ENCODE measurements at regions not wholly inside any gene's neighbourhood (a gene's known extent, or its start where the extent isn't known, plus 50 kb on each side); places are given as distances from the start of the nearest gene placed in this dataset.

DNA sequence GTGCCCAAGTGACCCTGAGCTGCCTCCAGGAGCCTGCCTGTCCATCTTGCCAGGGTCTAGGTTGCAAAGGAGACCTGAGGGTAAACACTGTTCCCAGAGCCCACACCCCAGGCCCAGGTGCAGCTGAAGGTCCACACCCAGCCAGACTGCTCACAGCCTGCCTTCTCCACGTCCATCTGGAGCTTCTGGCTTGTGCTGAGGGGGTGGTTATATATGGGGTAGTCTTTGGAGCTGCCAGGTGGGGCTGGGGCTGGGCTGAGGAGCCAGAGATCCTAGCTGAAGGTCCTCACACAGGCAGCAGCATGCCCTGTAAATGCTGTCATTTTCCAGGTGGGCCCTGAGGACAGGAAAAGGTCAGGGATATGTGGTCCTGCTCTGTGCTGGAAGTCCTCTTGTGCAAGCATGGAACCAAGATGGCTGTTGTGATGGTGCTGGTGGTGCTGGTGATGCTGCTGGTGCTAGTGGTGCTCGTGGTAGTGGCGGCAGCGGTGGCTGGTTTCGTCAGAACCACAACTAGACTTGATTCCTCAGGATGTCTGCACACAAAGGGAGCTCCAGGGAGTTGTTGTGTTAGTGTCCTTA is 182.7 kb downstream of the MATN1 start:
- Histone ChIP-seq H3K9me3 (no peaks in the 10 kb centered on the region), H3K36me3 (no peaks in the 10 kb centered on the region), H3K4me3 (no peak overlapping the region), H3K27ac (no peak overlapping the region), H3K4me1 (no peaks in the 10 kb centered on the region), H3K27me3 (no peaks in the 10 kb centered on the region)
- TF ChIP-seq POLR2AphosphoS5 (IDR thresholded peaks at IDR 0.05) (no peak), POLR2A (IDR thresholded peaks at IDR 0.05) (no peak)
- TF ChIP-seq, protein P1, sequence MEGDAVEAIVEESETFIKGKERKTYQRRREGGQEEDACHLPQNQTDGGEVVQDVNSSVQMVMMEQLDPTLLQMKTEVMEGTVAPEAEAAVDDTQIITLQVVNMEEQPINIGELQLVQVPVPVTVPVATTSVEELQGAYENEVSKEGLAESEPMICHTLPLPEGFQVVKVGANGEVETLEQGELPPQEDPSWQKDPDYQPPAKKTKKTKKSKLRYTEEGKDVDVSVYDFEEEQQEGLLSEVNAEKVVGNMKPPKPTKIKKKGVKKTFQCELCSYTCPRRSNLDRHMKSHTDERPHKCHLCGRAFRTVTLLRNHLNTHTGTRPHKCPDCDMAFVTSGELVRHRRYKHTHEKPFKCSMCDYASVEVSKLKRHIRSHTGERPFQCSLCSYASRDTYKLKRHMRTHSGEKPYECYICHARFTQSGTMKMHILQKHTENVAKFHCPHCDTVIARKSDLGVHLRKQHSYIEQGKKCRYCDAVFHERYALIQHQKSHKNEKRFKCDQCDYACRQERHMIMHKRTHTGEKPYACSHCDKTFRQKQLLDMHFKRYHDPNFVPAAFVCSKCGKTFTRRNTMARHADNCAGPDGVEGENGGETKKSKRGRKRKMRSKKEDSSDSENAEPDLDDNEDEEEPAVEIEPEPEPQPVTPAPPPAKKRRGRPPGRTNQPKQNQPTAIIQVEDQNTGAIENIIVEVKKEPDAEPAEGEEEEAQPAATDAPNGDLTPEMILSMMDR (IDR thresholded peaks at IDR 0.05) = no peak
- intact Hi-C loops (cut with DNase I; ENCODE audit: low total_unique reads) = no loop called here
- no peak for DNase-seq (ENCODE audit: low spot score in 2 of 2)

DNA sequence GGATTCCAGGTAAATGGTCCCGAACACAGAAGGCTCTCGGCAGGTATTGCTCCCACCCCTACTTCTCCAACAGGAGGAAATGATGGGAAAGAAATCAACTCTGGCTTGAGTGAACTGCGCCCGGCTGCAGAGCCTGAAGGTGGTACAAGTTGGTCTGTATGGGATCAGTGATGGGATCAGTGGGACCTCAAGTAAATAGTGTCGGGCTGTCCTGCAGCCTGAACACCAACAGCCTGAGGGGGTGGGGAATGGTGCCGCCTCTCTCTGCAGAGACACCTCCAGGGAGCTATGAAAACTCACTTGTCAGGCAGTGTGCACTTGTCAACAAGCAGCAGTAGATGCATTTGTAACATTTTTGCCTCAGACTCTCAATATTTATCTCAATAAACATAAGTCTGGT is 183.5 kb downstream of the MATN1 start:
- Histone ChIP-seq H3K27me3 (no peaks in the 10 kb centered on the region), H3K36me3 (no peaks in the 10 kb centered on the region), H3K4me3 (no peak overlapping the region), H3K9me3 (no peaks in the 10 kb centered on the region), H3K4me1 (no peaks in the 10 kb centered on the region), H3K27ac (no peak overlapping the region)
- intact Hi-C loops (cut with DNase I; ENCODE audit: low total_unique reads) = no loop called here
- DNase-seq (ENCODE audit: low spot score in 2 of 2) = no peak
- TF ChIP-seq POLR2AphosphoS5 (IDR thresholded peaks at IDR 0.05) (no peak), POLR2A (IDR thresholded peaks at IDR 0.05) (no peak)
- TF ChIP-seq, protein P1 (IDR thresholded peaks at IDR 0.05) = no peak

DNA sequence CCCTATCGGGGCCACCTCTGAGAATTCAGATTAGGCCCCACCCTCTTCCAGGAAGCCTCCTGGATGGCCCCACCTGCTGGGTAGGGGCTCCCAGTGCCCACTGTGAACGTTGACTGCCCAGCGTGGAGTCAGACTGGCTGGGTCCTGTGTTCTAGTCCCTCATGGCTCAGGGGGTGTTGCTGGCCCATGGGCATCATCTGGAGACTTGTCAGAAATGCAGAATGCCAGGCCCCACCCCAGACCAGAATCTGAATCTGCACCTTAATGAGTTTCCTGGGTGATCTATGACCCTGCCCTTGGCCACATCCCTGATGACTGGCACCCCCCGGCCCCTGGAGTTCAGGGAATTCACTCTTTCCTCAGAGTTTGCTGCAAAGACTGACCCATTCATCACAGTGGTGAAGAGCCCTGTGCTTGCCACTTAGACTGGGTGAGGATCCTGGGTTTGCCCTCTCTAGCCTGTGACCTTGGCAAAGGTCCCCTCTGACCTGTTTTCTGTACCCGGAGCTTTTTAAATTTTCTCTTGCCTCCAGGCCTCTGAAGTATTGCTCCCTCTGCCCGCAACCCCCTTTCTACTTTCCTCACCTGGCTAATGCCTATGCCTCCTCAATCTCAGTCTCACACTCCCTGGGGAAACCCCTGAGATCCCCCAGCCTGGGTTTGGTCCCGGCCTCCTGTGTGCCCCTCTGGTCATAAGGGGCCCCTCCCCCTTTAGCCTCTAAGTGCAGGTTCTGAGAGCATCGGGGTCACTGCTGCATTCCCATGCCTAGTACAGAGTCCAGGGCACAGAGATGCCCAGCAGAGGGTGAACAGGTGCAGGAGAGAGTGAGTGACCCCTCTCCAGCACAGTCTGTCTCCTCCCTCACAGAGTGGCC is 184.2 kb downstream of the MATN1 start:
- no peaks in the 10 kb centered on the region for H3K9me3 ChIP-seq
- no peak overlapping the region for H3K27ac ChIP-seq
- intact Hi-C loops (cut with DNase I; ENCODE audit: low total_unique reads) = no loop called here
- TF ChIP-seq, protein P1 (IDR thresholded peaks at IDR 0.05) = no peak
- no peaks in the 10 kb centered on the region for H3K27me3 ChIP-seq
- H3K4me3 ChIP-seq = no peak overlapping the region
- no peaks in the 10 kb centered on the region for H3K36me3 ChIP-seq
- H3K4me1 ChIP-seq = no peaks in the 10 kb centered on the region
- no peak for DNase-seq (ENCODE audit: low spot score in 2 of 2)

DNA sequence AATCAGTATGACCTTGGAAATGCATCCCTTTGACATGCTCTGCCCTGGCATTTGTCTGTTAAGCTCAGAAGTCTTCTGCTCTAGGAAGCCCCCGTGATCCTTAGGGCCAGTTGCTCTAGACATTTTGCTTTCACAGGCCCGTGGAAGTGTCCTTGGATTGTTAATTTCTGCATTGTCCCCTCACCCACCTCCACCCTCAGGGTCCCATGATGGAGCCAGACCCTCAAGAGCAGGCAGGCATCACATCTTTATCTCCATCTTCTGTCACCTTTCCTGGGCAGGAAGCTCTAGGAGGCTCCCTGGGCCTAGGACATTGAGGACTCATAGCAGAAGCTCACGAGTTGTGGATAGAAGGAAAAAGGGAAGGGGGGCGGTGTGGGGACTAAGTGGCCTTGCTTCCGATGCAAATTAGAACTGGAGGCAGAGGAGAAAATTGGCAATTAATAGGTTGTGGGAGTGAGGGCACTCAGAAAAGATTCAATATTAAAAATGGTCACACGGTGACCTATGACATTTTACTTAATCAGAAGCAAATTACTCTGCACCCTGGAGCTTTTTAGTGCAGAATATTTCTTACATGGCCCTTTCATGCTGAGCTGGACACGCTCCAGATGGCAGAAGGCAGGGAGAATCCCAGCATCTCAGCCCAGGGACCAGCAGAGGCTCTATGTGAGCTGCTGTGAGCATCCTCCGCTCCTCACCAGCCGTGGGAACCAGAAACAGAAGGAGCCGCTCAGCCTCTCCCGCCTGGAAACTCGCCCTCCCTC is 185.0 kb downstream of the MATN1 start:
- DNase-seq (ENCODE audit: low spot score in 2 of 2) = peak in 1 of 2 donors; percentile 9
- no peaks in the 10 kb centered on the region for H3K27me3 ChIP-seq
- TF ChIP-seq, protein P1 (IDR thresholded peaks at IDR 0.05) = no peak
- TF ChIP-seq POLR2AphosphoS5 (IDR thresholded peaks at IDR 0.05) (no peak), POLR2A (IDR thresholded peaks at IDR 0.05) (no peak)
- H3K36me3 ChIP-seq = no peaks in the 10 kb centered on the region
- H3K4me1 ChIP-seq = no peaks in the 10 kb centered on the region
- no peak overlapping the region for H3K27ac ChIP-seq
- intact Hi-C loops (cut with DNase I; ENCODE audit: low total_unique reads) = no loop called here
- H3K9me3 ChIP-seq = no peaks in the 10 kb centered on the region
- no peak overlapping the region for H3K4me3 ChIP-seq

DNA sequence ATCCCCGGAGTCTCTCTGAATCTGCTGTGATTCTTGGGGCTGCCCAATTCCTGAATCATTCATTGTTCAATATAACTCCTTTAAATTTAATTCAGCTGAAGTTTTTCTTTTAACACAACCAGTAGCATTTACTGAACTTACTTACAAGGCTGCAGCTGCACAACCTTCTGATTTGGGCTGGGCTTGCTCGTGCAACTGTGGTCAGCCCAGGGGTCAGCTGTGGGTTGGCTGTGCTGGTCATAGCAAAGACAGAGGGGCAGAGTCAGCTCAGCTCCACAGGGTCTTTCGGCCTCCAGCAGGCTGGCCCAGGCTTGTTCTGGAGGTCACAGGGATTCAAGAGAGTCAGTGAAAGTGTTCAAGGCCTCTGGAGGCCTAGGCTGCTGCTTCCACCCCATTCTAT is 186.1 kb downstream of the MATN1 start:
- intact Hi-C loops (cut with DNase I; ENCODE audit: low total_unique reads) = no loop called here
- no peaks in the 10 kb centered on the region for H3K9me3 ChIP-seq
- H3K4me1 ChIP-seq = no peaks in the 10 kb centered on the region
- no peak overlapping the region for H3K27ac ChIP-seq
- no peak overlapping the region for H3K4me3 ChIP-seq
- H3K27me3 ChIP-seq = no peaks in the 10 kb centered on the region
- H3K36me3 ChIP-seq = no peaks in the 10 kb centered on the region
- peak in 1 of 2 donors; percentile 2 for DNase-seq (ENCODE audit: low spot score in 2 of 2)
- TF ChIP-seq, protein P1 (IDR thresholded peaks at IDR 0.05) = no peak
- TF ChIP-seq POLR2A (IDR thresholded peaks at IDR 0.05) (no peak), POLR2AphosphoS5 (IDR thresholded peaks at IDR 0.05) (no peak)
